H1 (cell line): ENCODE measurements at regions not wholly inside any gene's neighbourhood (a gene's known extent, or its start where the extent isn't known, plus 50 kb on each side); places are given as distances from the start of the nearest gene placed in this dataset.

Experiments used
- CTCF ChIA-PET: fragments of 300-600 bp; sonication (Branson Sonifier 250); formaldehyde crosslinking; loops from one replicate; lab custom pipeline; 2021; ENCODE audit not compliant: partially characterized antibody; lab: Charles Lee
- POLR2A ChIA-PET: fragments of 300-600 bp; sonication (Branson Sonifier 250); formaldehyde crosslinking; loops from one replicate; lab custom pipeline; 2021; ENCODE audit warnings: inconsistent platforms; ENCODE audit not compliant: partially characterized antibody; lab: Charles Lee
- DNase-seq, 2 experiments: peaks; one replicate each; pipeline versions ENCODE4 v3.0.0 to v3.0.0-alpha.2; 2010 to 2022; ENCODE audit warnings: low spot score in 2 of 2, low read depth in 1 of 2, mixed read lengths in 1 of 2
- FAIRE-seq: peaks from 2 replicates; lab custom pipeline; 2011; peaks lifted over from hg19 to GRCh38; lab: Jason Lieb, UNC
- H2AFZ ChIP-seq: 2 replicates; pipeline ENCODE4 v1.8.1; 2012; ENCODE audit warnings: low read length, inconsistent platforms
- H2AK5ac ChIP-seq: 2 replicates; pipeline ENCODE4 v1.6.1; 2013; ENCODE audit warnings: low read depth, low read length
- H2BK120ac ChIP-seq: replicated peaks from 2 replicates; pipeline ENCODE3; 2013; ENCODE audit warnings: low read depth, low read length, inconsistent platforms
- H2BK12ac ChIP-seq: 2 replicates; pipeline ENCODE4 v1.6.1; 2013; ENCODE audit warnings: low read depth, low read length
- H2BK15ac ChIP-seq: 2 replicates; pipeline ENCODE4 v1.6.1; 2013; ENCODE audit warnings: low read length
- H2BK20ac ChIP-seq: 2 replicates; pipeline ENCODE4 v1.6.1; 2013; ENCODE audit warnings: low read length
- H2BK5ac ChIP-seq: 2 replicates; pipeline ENCODE4 v1.6.1; 2013; ENCODE audit warnings: low read depth, low read length
- H3K14ac ChIP-seq: 2 replicates; pipeline ENCODE4 v1.6.1; 2013; ENCODE audit warnings: inconsistent platforms; ENCODE audit not compliant: insufficient read length
- H3K18ac ChIP-seq: 2 replicates; pipeline ENCODE4 v1.6.1; 2013; ENCODE audit warnings: low read length; ENCODE audit errors: extremely low read depth
- H3K23ac ChIP-seq: 2 replicates; pipeline ENCODE4 v1.6.1; 2013; ENCODE audit warnings: inconsistent platforms; ENCODE audit not compliant: insufficient read length
- H3K23me2 ChIP-seq: 2 replicates; pipeline ENCODE4 v1.6.1; 2013; ENCODE audit warnings: low read depth, low read length
- H3K27ac ChIP-seq: 2 replicates; pipeline ENCODE4 v1.6.1; 2011; ENCODE audit warnings: low read depth, low read length, inconsistent platforms
- H3K27me3 ChIP-seq, 4 experiments: replicated peaks in 1 of 4; 1 replicate in 1 of 4; 2 replicates in 3 of 4; pipeline versions ENCODE4 v1.6.1 to v1.8.1; 2011 to 2013; ENCODE audit warnings: low read length in 3 of 4, mild to moderate bottlenecking in 3 of 4, inconsistent platforms in 2 of 4, mixed read lengths in 2 of 4, moderate library complexity in 1 of 4; ENCODE audit not compliant: control insufficient read depth in 3 of 4, insufficient read depth in 3 of 4; ENCODE audit errors: extremely low read depth in 1 of 4
- H3K36me3 ChIP-seq, 4 experiments: 2 replicates each; pipeline versions ENCODE4 v1.6.1 to v1.8.1; 2011 to 2013; ENCODE audit warnings: mild to moderate bottlenecking in 4 of 4, low read length in 3 of 4, moderate library complexity in 2 of 4, control low read depth in 1 of 4, inconsistent platforms in 1 of 4; ENCODE audit not compliant: insufficient read depth in 4 of 4, control insufficient read depth in 2 of 4
- H3K4ac ChIP-seq: replicated peaks from 2 replicates; pipeline ENCODE3; 2013; ENCODE audit warnings: low read length, low read depth, mixed read lengths, inconsistent platforms; ENCODE audit not compliant: insufficient read length
- H3K4me1 ChIP-seq, 4 experiments: replicated peaks in 1 of 4; 1 replicate in 1 of 4; 2 replicates in 3 of 4; pipeline versions ENCODE4 v1.6.1 to v1.8.1; 2011 to 2013; ENCODE audit warnings: low read length in 3 of 4, inconsistent platforms in 2 of 4, mixed read lengths in 1 of 4; ENCODE audit not compliant: insufficient read depth in 4 of 4, control insufficient read depth in 3 of 4
- H3K4me2 ChIP-seq, 2 experiments: 2 replicates each; pipeline versions ENCODE4 v1.6.1 to v1.8.1; 2011 to 2013; ENCODE audit warnings: low read depth in 2 of 2, low read length in 2 of 2, control low read depth in 1 of 2, inconsistent platforms in 1 of 2, mild to moderate bottlenecking in 1 of 2; ENCODE audit not compliant: insufficient read depth in 1 of 2
- H3K4me3 ChIP-seq, 4 experiments: fragments of 200-600, 300-600 bp in 1 of 4; sonication (generic), shearing (Covaris generic), sonication (Bioruptor Twin) in 1 of 4; 2 replicates each; pipeline versions ENCODE4 v1.5.1 to v1.8.1; 2011 to 2016; ENCODE audit warnings: low read length in 4 of 4, low read depth in 3 of 4, control low read depth in 2 of 4, inconsistent platforms in 2 of 4, mild to moderate bottlenecking in 2 of 4, mixed read lengths in 1 of 4, moderate library complexity in 1 of 4; ENCODE audit not compliant: insufficient read depth in 2 of 4; ENCODE audit errors: extremely low read depth in 1 of 4
- H3K56ac ChIP-seq: replicated peaks from 2 replicates; pipeline ENCODE3; 2013; ENCODE audit warnings: low read depth, mild to moderate bottlenecking, mixed read lengths, low read length, inconsistent platforms; ENCODE audit not compliant: insufficient read length
- H3K79me1 ChIP-seq: 2 replicates; pipeline ENCODE4 v1.6.1; 2013; ENCODE audit warnings: low read depth, low read length, control low read depth
- H3K79me2 ChIP-seq, 2 experiments: 2 replicates each; pipeline versions ENCODE4 v1.6.1 to v1.8.1; 2012 to 2013; ENCODE audit warnings: low read length in 2 of 2, mild to moderate bottlenecking in 2 of 2, inconsistent platforms in 1 of 2; ENCODE audit not compliant: insufficient read depth in 2 of 2, control insufficient read depth in 1 of 2
- H3K9ac ChIP-seq, 4 experiments: replicated peaks in 1 of 4; 1 replicate in 1 of 4; 2 replicates in 3 of 4; pipeline versions ENCODE4 v1.6.1 to v1.8.1; 2011 to 2013; ENCODE audit warnings: low read depth in 3 of 4, low read length in 3 of 4, control low read depth in 2 of 4, mild to moderate bottlenecking in 2 of 4, moderate library complexity in 2 of 4, inconsistent platforms in 1 of 4; ENCODE audit errors: extremely low read depth in 1 of 4
- H3K9me3 ChIP-seq, 2 experiments: 2 replicates each; pipeline versions ENCODE4 v1.6.1 to v1.8.1; 2012 to 2013; ENCODE audit warnings: mild to moderate bottlenecking in 2 of 2, moderate library complexity in 2 of 2, control low read depth in 1 of 2, inconsistent platforms in 1 of 2, low read depth in 1 of 2, low read length in 1 of 2, mixed read lengths in 1 of 2; ENCODE audit not compliant: insufficient read depth in 2 of 2
- H4K20me1 ChIP-seq, 2 experiments: replicated peaks in 1 of 2; 2 replicates each; pipeline versions ENCODE3 to v1.8.1; 2011 to 2013; ENCODE audit warnings: inconsistent platforms in 2 of 2, low read length in 2 of 2, mild to moderate bottlenecking in 1 of 2; ENCODE audit not compliant: insufficient read depth in 2 of 2, control insufficient read depth in 1 of 2
- H4K5ac ChIP-seq: 2 replicates; pipeline ENCODE4 v1.6.1; 2013; ENCODE audit warnings: low read length, low read depth, mixed read lengths, inconsistent platforms; ENCODE audit not compliant: insufficient read length
- H4K8ac ChIP-seq: 2 replicates; pipeline ENCODE4 v1.8.0; 2013; ENCODE audit warnings: mild to moderate bottlenecking, moderate library complexity, low read length, inconsistent platforms; ENCODE audit not compliant: insufficient read depth; ENCODE audit errors: extremely low read depth
- H4K91ac ChIP-seq: replicated peaks from 2 replicates; pipeline ENCODE3; 2013; ENCODE audit warnings: low read length, mixed read lengths, inconsistent platforms; ENCODE audit not compliant: insufficient read length
- CHD1 ChIP-seq: IDR thresholded peaks from 2 replicates; pipeline ENCODE4 v1.6.1; 2012; ENCODE audit warnings: low read depth, low read length, improper control_type of control experiment
- HDAC2 ChIP-seq, 2 experiments: fragments of 300-600 bp in 1 of 2; sonication (generic) in 1 of 2; IDR thresholded peaks; 2 replicates each; pipeline ENCODE4 v1.6.1; 2011 to 2012; ENCODE audit warnings: low read depth in 2 of 2, low read length in 2 of 2, mild to moderate bottlenecking in 2 of 2, moderate library complexity in 2 of 2, borderline replicate concordance in 1 of 2, inconsistent platforms in 1 of 2
- KDM5A ChIP-seq: fragments of 200-600 bp; IDR thresholded peaks from 2 replicates; pipeline ENCODE4 v1.7.1; 2012; ENCODE audit warnings: mild to moderate bottlenecking, low read length, inconsistent platforms, mixed read lengths
- MAFK ChIP-seq: IDR thresholded peaks from 2 replicates; pipeline ENCODE4 v1.6.1; 2012; ENCODE audit warnings: low read depth, mild to moderate bottlenecking, improper control_type of control experiment, low read length
- POLR2AphosphoS5 ChIP-seq: IDR thresholded peaks from 2 replicates; pipeline ENCODE4 v1.6.1; 2011; ENCODE audit warnings: low read depth, low read length
- SIN3A ChIP-seq, 2 experiments: IDR thresholded peaks in 1 of 2; conservative IDR thresholded peaks in 1 of 2; 2 replicates each; pipeline ENCODE4 v1.6.1; 2011 to 2012; ENCODE audit warnings: low read length in 2 of 2, improper control_type of control experiment in 1 of 2, low read depth in 1 of 2, mild to moderate bottlenecking in 1 of 2
- WGBS, 2 experiments: shearing (Covaris generic) in 1 of 2; methylation state at CpG; one replicate each; pipeline versions ENCODE4 v1.1.6 to v1.1.7; 2013 to 2015; ENCODE audit warnings: low lambda C conversion rate in 2 of 2, mixed read lengths in 2 of 2, inconsistent platforms in 1 of 2, low coverage in 1 of 2, missing lambda C conversion rate in 1 of 2; ENCODE audit not compliant: insufficient replicate concordance in 2 of 2, insufficient coverage in 1 of 2, insufficient read length in 1 of 2; ENCODE audit errors: extremely low coverage in 1 of 2, missing lambda C conversion rate in 1 of 2; 5-methylcytosine and 5-hydroxymethylcytosine counted together

- Histone ChIP-seq H3K79me2 (no peaks in the 10 kb centered on the region), H4K5ac (no peak overlapping the region), H2BK15ac (no peak overlapping the region), H2AK5ac (no peak overlapping the region), H3K36me3 (no peaks in the 10 kb centered on the region), H3K4ac (no peak overlapping the region), H4K8ac (no peak overlapping the region), H3K9me3 (peaks cover 9 to 50% of the 10 kb centered on the region in 2 experiments; a peak in 3 of 4 replicates), H3K23me2 (no peaks in the 10 kb centered on the region), H4K91ac (no peak overlapping the region), H3K23ac (no peak overlapping the region), H3K4me1 (no peaks in the 10 kb centered on the region), H3K56ac (no peak overlapping the region), H4K20me1 (no peaks in the 10 kb centered on the region), H3K14ac (no peak overlapping the region), H3K4me3 (no peak overlapping the region), H3K27ac (no peak overlapping the region), H2BK12ac (no peak overlapping the region), H3K9ac (no peak overlapping the region), H3K18ac (no peak overlapping the region), H2AFZ (no peak overlapping the region), H2BK5ac (no peak overlapping the region), H3K79me1 (no peaks in the 10 kb centered on the region), H3K4me2 (no peak overlapping the region), H3K27me3 (peaks cover 12 to 43% (median 26%) of the 10 kb centered on the region in 4 experiments), H2BK120ac (no peak overlapping the region), H2BK20ac (no peak overlapping the region)
- ChIA-PET POLR2A (no interaction called here), CTCF (no interaction called here)
- FAIRE-seq = no peak
- TF ChIP-seq KDM5A = no peak
- TF ChIP-seq POLR2AphosphoS5 = no peak
- no peak for TF ChIP-seq SIN3A (conservative IDR thresholded peaks at IDR 0.05 in 1 of 2, IDR thresholded peaks at IDR 0.05 in 1 of 2; ENCODE audit: low read depth in 1 of 2, low read length in 2 of 2)
- no peak for TF ChIP-seq MAFK
- TF ChIP-seq CHD1 = no peak
- TF ChIP-seq HDAC2 (IDR thresholded peaks at IDR 0.05; ENCODE audit: borderline replicate concordance in 1 of 2, low read depth in 2 of 2, low read length in 2 of 2) = no peak
- 72% methylated on average over 5 of the region's 5 CpGs; no CpG with 5 or more reads in 1 of the 2 experiments for WGBS, 2 experiments
- no peak for DNase-seq
Measured at GRCh38 chr1:228552596-228553176, 65.5 kb downstream of the RNF187 start.
